GM19324 (cell line): ENCODE measurements at regions not wholly inside any gene's neighbourhood (a gene's known extent, or its start where the extent isn't known, plus 50 kb on each side); places are given as distances from the start of the nearest gene placed in this dataset.
"Not testable (repeated sequence)": the region's sequence is repeated elsewhere in the genome, so short reads cannot be mapped to it uniquely, and the experiment has no call there.

Experiments
- ATAC-seq: cut with Tn5 transposase; IDR thresholded peaks from one replicate; pipeline ENCODE4 v1.9.1; 2021; ENCODE audit warnings: mild to moderate bottlenecking, moderate library complexity; ENCODE audit not compliant: unreplicated experiment, low FRiP score

- ATAC-seq = no peak
These were observed 324.6 kb downstream of the TMEM121 start for GRCh38 chr14:105850853-105851581.

DNA sequence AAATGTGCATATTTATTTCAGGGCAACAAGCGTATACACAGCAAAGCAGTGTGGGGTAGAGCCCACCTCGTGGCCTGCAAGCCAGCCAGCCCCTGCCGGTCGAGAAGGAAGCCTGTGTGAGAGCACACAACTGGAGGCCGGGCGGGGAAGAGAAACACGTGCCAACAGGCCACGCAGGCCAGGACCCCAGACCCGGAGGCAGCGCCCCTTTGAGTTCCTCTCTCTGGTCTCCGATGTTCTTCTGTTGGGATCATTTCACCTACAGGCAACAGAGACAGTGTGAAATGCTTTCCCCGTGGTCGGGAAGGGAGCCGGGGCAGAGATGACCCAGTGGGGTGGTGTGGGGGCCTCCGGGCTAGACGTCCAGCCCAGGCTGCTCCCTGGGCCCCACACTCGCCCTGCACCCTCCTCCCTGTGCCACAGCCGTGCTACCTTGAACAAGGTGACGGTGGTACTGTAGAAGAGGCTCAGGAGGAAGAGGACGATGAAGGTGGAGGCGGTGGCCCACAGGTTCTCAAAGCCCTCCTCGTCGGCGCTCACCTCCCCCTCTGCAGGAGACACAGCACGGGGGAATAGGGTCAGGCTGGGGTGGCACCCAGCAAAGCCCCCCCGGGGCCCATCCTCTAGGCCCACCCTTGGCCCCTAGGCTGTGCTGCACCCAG, 325.5 kb downstream of the TMEM121 start:
- no peak for ATAC-seq

GRCh38 chr14:105852378-105853088, 326.1 kb downstream of the TMEM121 start:
- no peak for ATAC-seq

GRCh38 chr14:105853089-105853906, 326.9 kb downstream of the TMEM121 start:
- ATAC-seq = no peak

DNA sequence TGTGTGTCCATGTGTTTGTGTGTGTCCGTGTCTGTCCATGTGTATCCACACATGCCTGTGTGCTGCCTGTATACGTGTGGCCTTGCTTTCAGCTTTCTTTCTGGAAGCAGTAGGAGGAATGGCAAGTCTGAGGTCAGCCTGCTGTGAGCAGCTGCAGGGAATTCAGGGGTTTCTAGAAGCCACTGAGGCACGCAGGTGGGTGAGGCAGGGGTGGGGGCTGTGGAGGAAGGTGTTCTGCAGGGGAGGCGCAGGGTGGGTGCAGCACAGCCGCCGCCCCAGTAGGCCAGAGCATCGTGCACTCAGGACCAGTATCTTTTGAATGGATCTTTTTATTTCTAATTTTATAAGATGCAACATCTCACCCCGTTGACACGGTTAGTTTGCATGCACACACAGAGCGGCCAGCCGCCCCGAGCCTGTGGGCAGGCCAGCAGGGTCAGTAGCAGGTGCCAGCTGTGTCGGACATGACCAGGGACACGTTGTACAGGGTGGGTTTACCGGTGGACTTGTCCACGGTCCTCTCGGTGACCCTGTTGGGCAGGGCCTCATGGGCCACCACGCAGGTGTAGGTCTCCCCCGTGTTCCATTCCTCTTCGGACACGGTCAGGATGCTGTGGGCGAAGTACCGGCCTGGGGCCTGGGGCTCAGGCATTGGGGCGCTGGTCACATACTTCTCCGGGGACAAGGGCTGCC, 327.7 kb downstream of the TMEM121 start:
- ATAC-seq = no peak

GRCh38 chr14:105854600-105855245, 328.3 kb downstream of the TMEM121 start:
- no peak for ATAC-seq

DNA sequence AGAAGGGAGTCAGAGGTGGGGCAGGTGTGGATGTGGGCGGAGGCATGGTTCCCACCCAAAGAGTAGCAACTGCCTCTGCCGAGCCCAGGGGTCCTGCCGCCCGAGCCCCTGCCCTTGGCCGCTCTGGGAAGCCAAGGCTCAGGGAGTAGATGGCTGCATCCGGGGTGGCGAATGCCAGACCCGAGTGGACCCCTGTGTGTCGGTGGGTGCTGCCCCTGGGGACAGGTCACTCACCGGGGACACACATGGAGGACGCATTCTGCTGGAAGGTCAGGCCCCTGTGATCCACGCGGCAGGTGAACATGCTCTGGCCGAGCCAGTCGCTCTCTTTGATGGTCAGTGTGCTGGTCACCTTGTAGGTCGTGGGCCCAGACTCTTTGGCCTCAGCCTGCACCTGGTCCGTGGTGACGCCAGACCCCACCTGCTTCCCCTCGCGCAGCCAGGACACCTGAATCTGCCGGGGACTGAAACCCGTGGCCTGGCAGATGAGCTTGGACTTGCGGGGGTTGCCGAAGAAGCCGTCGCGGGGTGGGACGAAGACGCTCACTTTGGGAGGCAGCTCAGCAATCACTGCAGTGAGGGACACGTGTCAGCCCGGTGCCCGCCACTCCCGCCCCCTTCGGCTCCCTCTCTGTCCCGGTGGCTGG, 329.0 kb downstream of the TMEM121 start:
- ATAC-seq = no peak

DNA sequence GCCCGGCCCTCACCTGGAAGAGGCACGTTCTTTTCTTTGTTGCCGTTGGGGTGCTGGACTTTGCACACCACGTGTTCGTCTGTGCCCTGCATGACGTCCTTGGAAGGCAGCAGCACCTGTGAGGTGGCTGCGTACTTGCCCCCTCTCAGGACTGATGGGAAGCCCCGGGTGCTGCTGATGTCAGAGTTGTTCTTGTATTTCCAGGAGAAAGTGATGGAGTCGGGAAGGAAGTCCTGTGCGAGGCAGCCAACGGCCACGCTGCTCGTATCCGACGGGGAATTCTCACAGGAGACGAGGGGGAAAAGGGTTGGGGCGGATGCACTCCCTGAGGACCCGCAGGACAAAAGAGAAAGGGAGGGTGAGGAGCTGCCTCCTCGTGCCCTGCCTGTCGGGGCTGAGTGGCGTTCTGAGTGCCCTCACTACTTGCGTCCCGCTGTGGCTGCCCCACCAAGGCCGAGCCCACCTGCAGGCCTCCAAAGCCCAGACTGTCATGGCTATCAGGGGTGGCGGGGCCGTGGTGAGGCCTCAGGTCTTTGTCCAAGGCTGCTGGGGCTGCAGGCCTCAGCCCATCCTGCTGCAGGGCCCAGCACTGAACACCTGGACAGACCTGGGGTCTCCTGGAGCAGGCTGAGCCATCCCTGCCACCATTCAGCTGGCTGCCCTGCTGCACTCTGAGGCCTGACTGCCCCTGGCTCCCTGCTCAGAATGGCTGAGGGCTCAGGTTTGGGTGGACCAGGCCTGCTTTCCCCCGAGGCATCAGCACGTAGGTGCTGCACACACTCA, 329.7 kb downstream of the TMEM121 start:
- ATAC-seq = no peak

GRCh38 chr14:105856676-105857219, 330.4 kb downstream of the TMEM121 start:
- no peak for ATAC-seq

DNA sequence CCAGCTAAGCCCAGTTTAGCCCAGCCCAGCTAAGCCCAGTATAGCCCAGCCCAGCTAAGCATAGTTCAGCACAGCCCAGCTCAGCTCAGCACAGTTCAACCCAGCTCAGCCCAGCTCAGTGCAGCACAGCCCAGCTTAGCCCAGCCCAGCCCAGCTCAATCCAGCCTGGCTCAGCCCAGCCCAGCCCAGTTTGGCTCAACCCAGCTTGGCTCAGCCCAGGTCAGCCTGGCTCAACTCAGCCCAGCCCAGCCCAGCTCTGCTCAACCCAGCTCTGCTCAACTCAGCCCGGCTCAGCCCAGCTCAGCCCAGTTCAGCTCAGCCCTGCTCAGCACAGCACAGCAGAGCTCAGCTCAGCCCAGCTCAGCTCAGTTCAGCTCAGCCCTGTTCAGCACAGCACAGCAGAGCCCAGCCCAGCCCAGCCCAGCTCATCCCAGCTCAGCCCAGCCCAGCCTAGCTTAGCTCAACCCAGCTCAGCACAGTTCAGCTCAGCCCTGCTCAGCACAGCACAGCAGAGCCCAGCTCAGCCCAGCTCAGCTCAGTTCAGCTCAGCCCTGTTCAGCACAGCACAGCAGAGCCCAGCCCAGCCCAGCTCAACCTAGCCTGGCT, 330.9 kb downstream of the TMEM121 start:
- ATAC-seq = no peak

DNA sequence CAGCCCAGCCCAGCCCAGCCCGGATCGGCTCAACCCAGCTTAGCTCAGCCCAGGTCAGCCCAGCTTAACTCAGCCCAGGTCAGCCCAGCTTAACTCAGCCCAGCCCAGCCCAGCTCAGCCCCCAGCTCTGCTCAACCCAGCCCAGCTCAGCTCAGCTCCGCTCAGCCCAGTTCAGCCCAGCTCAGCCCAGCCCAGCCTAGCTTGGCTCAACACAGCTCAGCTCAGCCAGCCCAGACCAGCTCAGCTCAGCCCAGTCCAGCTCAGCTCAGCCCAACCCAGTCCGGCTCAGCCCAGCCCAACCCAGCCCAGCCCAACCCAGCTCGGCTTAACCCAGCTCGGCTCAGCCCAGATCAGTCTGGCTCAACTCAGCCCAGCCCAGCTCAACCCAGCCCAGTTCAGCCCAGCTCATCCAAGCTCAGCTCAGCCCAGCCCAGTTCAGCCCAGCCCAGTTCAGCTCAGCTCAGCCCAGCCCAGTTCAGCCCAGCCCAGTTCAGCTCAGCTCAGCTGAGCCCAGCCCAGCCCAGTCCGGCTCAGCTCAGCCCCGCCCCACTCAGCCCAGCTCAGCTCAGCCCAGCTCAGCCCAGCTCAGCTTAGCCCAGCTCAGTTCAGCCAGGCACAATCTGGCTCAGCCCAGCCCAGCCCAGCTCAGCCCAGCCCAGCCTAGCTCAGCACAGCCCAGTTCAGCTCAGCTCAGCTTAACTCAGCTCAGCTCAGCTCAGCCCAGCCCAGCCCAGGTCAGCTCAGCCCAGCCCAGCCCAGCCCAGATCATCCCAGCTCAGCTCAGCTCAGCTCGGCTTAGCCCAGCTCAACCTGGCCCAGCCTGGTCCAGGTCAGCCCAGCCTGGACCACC, 331.7 kb downstream of the TMEM121 start:
- ATAC-seq = no peak

GRCh38 chr14:105858676-105859025, 332.3 kb downstream of the TMEM121 start:
- ATAC-seq = no peak

GRCh38 chr14:105859073-105859716, 332.8 kb downstream of the TMEM121 start:
- ATAC-seq = not testable (repeated sequence)

GRCh38 chr14:105859717-105860614, 333.6 kb downstream of the TMEM121 start:
- no peak for ATAC-seq
